HepG2 (cell line): ENCODE measurements at regions not wholly inside any gene's neighbourhood (a gene's known extent, or its start where the extent isn't known, plus 50 kb on each side); places are given as distances from the start of the nearest gene placed in this dataset.

Experiments
- ATAC-seq: fragments of 200-7000 bp; cut with Tn5 transposase; 3 replicates; pipeline ENCODE4 v1.9.1; 2020; ENCODE audit warnings: mild to moderate bottlenecking, moderate library complexity
- BruUV-seq: library from RNA; stranded (reverse); fragments of 400-500 nt; replicated peaks from 2 replicates; lab custom pipeline; 2021; lab: Mats Ljungman, UMichigan
- CTCF ChIA-PET: fragments of 300-600 bp; formaldehyde crosslinking; extraction: SDS; loops from one replicate; lab custom pipeline; 2021; ENCODE audit warnings: low total read pairs, inconsistent platforms, low intra/inter-chr PET ratio; lab: Yijun Ruan, JAX
- POLR2A ChIA-PET: fragments of 350-600 bp; sonication (Branson Sonifier 250); formaldehyde crosslinking; loops from one replicate; lab custom pipeline; 2020; ENCODE audit warnings: antibody characterized with exemption, inconsistent platforms; lab: Yijun Ruan, JAX
- DNase-seq: peaks from one replicate; pipeline ENCODE4 v3.0.0-alpha.2; 2015; ENCODE audit warnings: low spot score
- FAIRE-seq: peaks from 3 replicates; lab custom pipeline; 2011; peaks lifted over from hg19 to GRCh38; lab: Jason Lieb, UNC
- H2AFZ ChIP-seq: one replicate; pipeline ENCODE4 v1.6.1; 2011; ENCODE audit warnings: low read length, inconsistent platforms
- H3K27ac ChIP-seq: fragments of 300-600 bp; 3 replicates; pipeline ENCODE4 v1.8.0; 2011; ENCODE audit warnings: mixed run types, mild to moderate bottlenecking, mixed read lengths, low read length, inconsistent platforms; ENCODE audit not compliant: insufficient read depth; ENCODE audit errors: extremely low read length
- H3K27me3 ChIP-seq, 2 experiments: fragments of 200-600 bp in 1 of 2; 2 replicates in 1 of 2; 3 replicates in 1 of 2; pipeline versions ENCODE4 v1.6.0 to v1.8.0; 2011; ENCODE audit warnings: low read length in 2 of 2, mild to moderate bottlenecking in 2 of 2, moderate library complexity in 2 of 2, inconsistent platforms in 1 of 2; ENCODE audit not compliant: insufficient read depth in 2 of 2, control insufficient read depth in 1 of 2
- H3K36me3 ChIP-seq, 2 experiments: fragments of 200-600 bp in 1 of 2; replicated peaks in 1 of 2; 2 replicates in 1 of 2; 3 replicates in 1 of 2; pipeline versions ENCODE4 v1.5.1 to v1.8.0; 2011; ENCODE audit warnings: low read length in 2 of 2, inconsistent platforms in 1 of 2; ENCODE audit not compliant: insufficient read depth in 2 of 2, control insufficient read depth in 1 of 2
- H3K4me1 ChIP-seq: 2 replicates; pipeline ENCODE4 v1.5.1; 2012; ENCODE audit warnings: low read length, inconsistent platforms; ENCODE audit not compliant: insufficient read depth
- H3K4me2 ChIP-seq: 2 replicates; pipeline ENCODE4 v1.6.0; 2011; ENCODE audit warnings: low read depth, low read length, inconsistent platforms
- H3K4me3 ChIP-seq, 3 experiments: fragments of 200-600 bp in 1 of 3; sonication (generic), shearing (Covaris generic) in 1 of 3; replicated peaks in 1 of 3; 2 replicates each; pipeline ENCODE4 v1.5.1; 2011 to 2016; ENCODE audit warnings: low read length in 3 of 3, inconsistent platforms in 2 of 3, low read depth in 2 of 3, mild to moderate bottlenecking in 2 of 3, control low read depth in 1 of 3, mixed read lengths in 1 of 3; ENCODE audit not compliant: insufficient read depth in 1 of 3
- H3K79me2 ChIP-seq: one replicate; pipeline ENCODE4 v1.6.1; 2011; ENCODE audit warnings: low read length, inconsistent platforms; ENCODE audit not compliant: insufficient read depth
- H3K9ac ChIP-seq: 2 replicates; pipeline ENCODE4 v1.6.0; 2011; ENCODE audit warnings: mild to moderate bottlenecking, low read depth, low read length, inconsistent platforms; ENCODE audit not compliant: insufficient read depth
- H3K9me3 ChIP-seq: 2 replicates; pipeline ENCODE4 v1.5.1; 2012; ENCODE audit warnings: mild to moderate bottlenecking, low read length
- H4K20me1 ChIP-seq: 2 replicates; pipeline ENCODE4 v1.6.0; 2011; ENCODE audit warnings: inconsistent platforms, mild to moderate bottlenecking, low read length, moderate library complexity; ENCODE audit not compliant: insufficient read depth
- AGO2 ChIP-seq: fragments of 200-400 bp; formaldehyde crosslinking; optimal IDR thresholded peaks from 2 replicates; pipeline ENCODE3; 2017; ENCODE audit warnings: mild to moderate bottlenecking, low read depth, low read length, moderate library complexity
- ATF6 ChIP-seq: sonication (generic); formaldehyde crosslinking; conservative IDR thresholded peaks from 2 replicates; pipeline ENCODE4 v1.4.0; 2020; ENCODE audit warnings: missing genetic modification reagents
- ATF7-NPFF ChIP-seq: sonication (generic); formaldehyde crosslinking; IDR thresholded peaks from 2 replicates; pipeline ENCODE4 v1.8.1; 2023; ENCODE audit warnings: mild to moderate bottlenecking, low read depth, missing genetic modification reagents, moderate library complexity
- CREBL2 ChIP-seq: sonication (generic); formaldehyde crosslinking; IDR thresholded peaks from 2 replicates; pipeline ENCODE4 v1.8.1; 2023; ENCODE audit warnings: missing genetic modification reagents, mild to moderate bottlenecking, borderline replicate concordance
- MTA3 ChIP-seq: sonication (generic); formaldehyde crosslinking; IDR thresholded peaks from 2 replicates; pipeline ENCODE4 v1.4.0; 2020; ENCODE audit warnings: missing genetic modification reagents
- MXI1 ChIP-seq: IDR thresholded peaks from 3 replicates; pipeline ENCODE4 v1.6.1; 2012; ENCODE audit warnings: low read depth, low read length, inconsistent platforms, borderline replicate concordance
- MYC ChIP-seq: sonication (generic); formaldehyde crosslinking; IDR thresholded peaks from 2 replicates; pipeline ENCODE4 v1.9.0; 2021; ENCODE audit warnings: missing genetic modification reagents, borderline replicate concordance
- PCBP2 ChIP-seq: fragments of 200-400 bp; formaldehyde crosslinking; optimal IDR thresholded peaks from 2 replicates; pipeline ENCODE3; 2018; ENCODE audit warnings: low read length, low read depth; ENCODE audit not compliant: poor library complexity, severe bottlenecking
- POLR2G ChIP-seq: fragments of 200-400 bp; formaldehyde crosslinking; IDR thresholded peaks from 2 replicates; pipeline ENCODE4 v1.6.1; 2018; ENCODE audit warnings: mild to moderate bottlenecking, low read depth, low read length, moderate library complexity
- SIN3A ChIP-seq: IDR thresholded peaks from 2 replicates; pipeline ENCODE4 v1.6.1; 2011; ENCODE audit warnings: low read depth, mild to moderate bottlenecking, control low read depth, low read length, borderline replicate concordance
- SMARCC2 ChIP-seq: fragments of 450-650 bp; IDR thresholded peaks from 2 replicates; pipeline ENCODE4 v1.6.1; 2017; ENCODE audit warnings: antibody characterized with exemption, mild to moderate bottlenecking
- SNAPC5 ChIP-seq: sonication (generic); formaldehyde crosslinking; IDR thresholded peaks from 2 replicates; pipeline ENCODE4 v1.8.1; 2023; ENCODE audit warnings: mild to moderate bottlenecking, missing genetic modification reagents, borderline replicate concordance
- TEF ChIP-seq: sonication (generic); formaldehyde crosslinking; IDR thresholded peaks from 2 replicates; pipeline ENCODE4 v1.5.0; 2020; ENCODE audit warnings: missing genetic modification reagents
- ZC3H4 ChIP-seq: sonication (generic); formaldehyde crosslinking; IDR thresholded peaks from 2 replicates; pipeline ENCODE4 v1.4.0; 2020; ENCODE audit warnings: missing genetic modification reagents, borderline replicate concordance
- ZMYM3 ChIP-seq: sonication (generic); formaldehyde crosslinking; IDR thresholded peaks from 2 replicates; pipeline ENCODE4 v1.5.1; 2020; ENCODE audit warnings: mild to moderate bottlenecking, missing genetic modification reagents
- ZNF224 ChIP-seq: sonication (generic); formaldehyde crosslinking; IDR thresholded peaks from 2 replicates; pipeline ENCODE4 v1.5.0; 2020; ENCODE audit warnings: mild to moderate bottlenecking, missing genetic modification reagents
- ZNF503 ChIP-seq: sonication (generic); formaldehyde crosslinking; IDR thresholded peaks from 2 replicates; pipeline ENCODE4 v1.4.0; 2020; ENCODE audit warnings: missing genetic modification reagents
- WGBS: methylation state at CpG from one replicate; pipeline ENCODE4 v1.1.6; 2017; ENCODE audit warnings: low lambda C conversion rate; 5-methylcytosine and 5-hydroxymethylcytosine counted together
- in situ Hi-C: cut with HindIII; loops from 2 replicates; pipeline ENCODE4 v1.10.0; 2017; ENCODE audit warnings: low pct_unique_long_range_greater_than_20kb; ENCODE audit not compliant: extremely low pct_ligation_motif_present
- intact Hi-C: fragments of 100-400 bp; cut with micrococcal nuclease; formaldehyde crosslinking; loops from one replicate; pipeline ENCODE4 v1.10.0; 2022; ENCODE audit not compliant: unreplicated experiment

GRCh38 chr3:41104147-41104546, 95.2 kb upstream of the CTNNB1 start (continued):
- TF ChIP-seq SIN3A (no peak), MXI1 (no peak)
- TF ChIP-seq, all 625 proteins: peak for 0

- no peaks in the 10 kb centered on the region for H3K9me3 ChIP-seq
- in situ Hi-C loops, result no loop called here
- ATAC-seq (no peak), DNase-seq (no peak), FAIRE-seq (no peak)
- no peaks in the 10 kb centered on the region for H4K20me1 ChIP-seq
- no peak overlapping the region for H3K4me3 ChIP-seq
- no peaks in the 10 kb centered on the region for H3K79me2 ChIP-seq
- intact Hi-C loops, result loop anchor here (10.0 kb wide), 1 partner anchor 652 kb away; the partner anchor contains the start of gene RPL14
- H3K9ac ChIP-seq, result no peak overlapping the region
- BruUV-seq, result no TSS peak
- WGBS, result 80% methylated on average over 2 of the region's 2 CpGs
- ChIA-PET POLR2A (no interaction called here), CTCF (no interaction called here)
- no peak overlapping the region for H3K4me2 ChIP-seq
- 0 out of 5 replicates have a peak, but pooled peaks cover 0 to 4% of the 10 kb centered on the region in 2 experiments for H3K27me3 ChIP-seq
- peaks cover 43% of the 10 kb centered on the region for H3K4me1 ChIP-seq
- H3K36me3 ChIP-seq, result no peaks in the 10 kb centered on the region
- no peak overlapping the region for H3K27ac ChIP-seq
- H2AFZ ChIP-seq, result no peak overlapping the region
- TF ChIP-seq POLR2G, result no peak
- TF ChIP-seq ZC3H4 (CRISPR knock-in tag), result no peak
- no peak for TF ChIP-seq ZNF503 (CRISPR knock-in tag)
- no peak for TF ChIP-seq SMARCC2
- no peak for TF ChIP-seq MTA3
- TF ChIP-seq SNAPC5, result no peak
- no peak for TF ChIP-seq CREBL2 (CRISPR knock-in tag)
- TF ChIP-seq PCBP2, result no peak
- TF ChIP-seq ATF6 (CRISPR knock-in tag), result no peak
- no peak for TF ChIP-seq AGO2
- TF ChIP-seq ZNF224, result no peak
- TF ChIP-seq TEF (CRISPR knock-in tag), result no peak
- no peak for TF ChIP-seq MYC (CRISPR knock-in tag)
- no peak for TF ChIP-seq ZMYM3 (CRISPR knock-in tag)
- TF ChIP-seq ATF7-NPFF (CRISPR knock-in tag), result no peak
Measured at GRCh38 chr3:41106691-41107090, 92.6 kb upstream of the CTNNB1 start.
